NCI-H524 (cell line): ENCODE measurements at regions not wholly inside any gene's neighbourhood (a gene's known extent, or its start where the extent isn't known, plus 50 kb on each side); places are given as distances from the start of the nearest gene placed in this dataset.
"Not testable (repeated sequence)": the region's sequence is repeated elsewhere in the genome, so short reads cannot be mapped to it uniquely, and the experiment has no call there.

Experiments used
- DNase-seq, 2 experiments: peaks; one replicate each; lab custom pipeline; 2025; lab: John Stamatoyannopoulos, UW

DNA sequence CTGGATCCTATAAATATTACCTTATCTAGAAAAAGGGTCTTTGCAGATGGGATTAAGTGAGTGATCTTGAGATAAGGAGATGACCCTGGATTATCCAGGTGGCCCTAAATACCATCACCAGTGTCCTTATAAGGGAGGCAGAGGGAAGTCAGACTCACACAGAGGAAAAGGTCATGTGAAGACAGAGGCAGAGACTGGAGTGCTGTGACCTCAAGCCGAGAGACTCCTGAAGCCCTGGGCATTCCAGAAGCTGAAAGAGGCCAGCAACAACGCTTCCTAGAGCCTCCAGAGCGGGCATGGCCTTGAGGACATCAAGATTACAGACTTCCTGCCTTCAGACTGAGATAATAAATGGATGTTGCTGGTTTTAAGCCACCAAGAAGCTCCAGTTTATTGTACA is 118.8 kb downstream of the ATPSCKMT start:
- no peak for DNase-seq

DNA sequence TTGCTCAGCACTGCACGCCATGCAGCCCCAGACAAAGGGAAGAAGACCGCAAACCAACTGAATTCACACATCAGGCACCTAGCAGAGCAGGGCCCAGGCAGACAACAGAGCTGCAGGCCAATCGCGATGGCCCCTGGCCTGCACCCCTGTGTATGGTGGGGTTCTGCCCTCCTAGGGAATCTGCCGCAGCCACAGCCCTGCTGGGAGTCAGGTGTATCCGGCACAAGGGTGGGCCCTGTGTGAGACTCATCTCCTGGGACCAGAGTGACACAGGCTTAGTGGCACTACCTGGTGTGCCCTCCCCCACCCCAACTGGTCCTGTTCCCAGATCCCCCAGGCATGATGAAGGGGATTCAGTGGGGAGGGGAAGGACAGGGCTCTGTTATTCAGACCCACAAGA is 122.8 kb downstream of the ATPSCKMT start:
- DNase-seq: no peak

DNA sequence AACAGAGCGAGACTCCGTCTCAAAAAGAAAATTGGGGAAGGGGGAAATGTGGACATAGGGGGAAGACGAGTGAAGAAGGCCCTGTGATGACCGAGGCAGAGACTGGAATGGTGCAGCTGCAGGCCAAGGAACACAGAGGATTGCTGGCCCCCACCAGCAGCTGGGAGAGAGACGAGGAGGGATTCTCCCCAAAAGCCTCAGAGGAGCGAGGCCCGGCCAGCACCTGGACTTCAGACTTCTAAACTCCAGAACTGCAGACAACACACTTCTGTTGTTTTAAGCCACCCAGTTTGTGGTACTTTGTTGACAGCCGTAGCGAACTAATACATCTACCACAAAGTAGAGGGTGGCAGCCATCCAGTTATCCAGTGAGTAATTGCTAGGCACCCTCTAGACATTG is 124.6 kb downstream of the ATPSCKMT start:
- no peak for DNase-seq

DNA sequence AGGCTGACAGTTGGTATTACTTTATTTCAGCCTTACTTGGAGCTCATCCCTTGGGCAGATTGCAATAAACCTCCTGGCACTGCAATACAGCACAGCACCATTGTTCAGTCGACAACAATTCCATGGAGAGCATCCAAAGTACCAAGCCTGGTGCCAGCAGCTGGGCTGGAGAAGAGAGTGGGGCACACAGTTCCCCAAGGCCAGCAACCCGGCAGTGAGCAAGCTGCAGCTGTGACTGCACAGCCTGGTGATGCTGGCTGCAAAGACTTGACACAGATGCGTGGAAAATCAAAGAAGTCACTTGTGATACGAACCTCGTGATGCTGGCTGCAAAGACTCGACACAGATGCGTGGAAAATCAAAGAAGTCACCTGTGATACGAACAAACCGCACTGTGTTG is 125.4 kb downstream of the ATPSCKMT start:
- DNase-seq: no peak

DNA sequence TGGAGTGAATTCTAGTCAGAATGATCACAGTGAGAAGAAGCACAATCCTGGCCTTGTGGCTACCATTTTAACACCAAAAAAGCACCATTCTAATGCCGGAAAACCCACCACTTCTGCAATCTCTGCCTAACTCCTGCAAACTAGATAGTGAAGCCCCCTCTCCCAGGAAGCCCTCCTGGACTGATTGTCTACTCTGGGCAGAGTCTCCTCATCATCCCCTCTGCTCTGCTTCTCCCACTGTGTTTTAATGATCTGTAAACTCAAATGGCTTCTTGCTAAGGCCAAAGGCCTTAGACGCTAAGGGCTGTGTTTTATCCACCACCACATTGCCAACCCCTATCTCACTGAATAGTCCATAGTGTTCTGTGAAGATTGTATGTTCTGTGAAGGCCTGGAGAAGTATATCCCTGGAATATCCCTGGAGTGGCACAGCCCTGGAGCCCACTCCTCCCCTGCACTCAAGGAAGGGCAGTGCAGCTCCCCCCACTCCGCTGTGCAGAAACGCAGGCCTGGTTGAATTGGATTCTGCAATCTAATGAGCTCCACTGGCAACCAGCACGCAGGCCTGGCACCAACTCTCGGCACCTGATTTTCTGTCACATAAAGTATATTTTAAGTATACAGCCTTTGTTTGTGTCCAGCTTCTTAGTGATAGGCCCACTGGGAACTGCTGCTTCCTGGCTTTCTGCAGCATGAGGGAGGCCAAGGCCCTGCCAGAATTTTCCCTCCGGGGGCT is 126.3 kb downstream of the ATPSCKMT start:
- DNase-seq: no peak

DNA sequence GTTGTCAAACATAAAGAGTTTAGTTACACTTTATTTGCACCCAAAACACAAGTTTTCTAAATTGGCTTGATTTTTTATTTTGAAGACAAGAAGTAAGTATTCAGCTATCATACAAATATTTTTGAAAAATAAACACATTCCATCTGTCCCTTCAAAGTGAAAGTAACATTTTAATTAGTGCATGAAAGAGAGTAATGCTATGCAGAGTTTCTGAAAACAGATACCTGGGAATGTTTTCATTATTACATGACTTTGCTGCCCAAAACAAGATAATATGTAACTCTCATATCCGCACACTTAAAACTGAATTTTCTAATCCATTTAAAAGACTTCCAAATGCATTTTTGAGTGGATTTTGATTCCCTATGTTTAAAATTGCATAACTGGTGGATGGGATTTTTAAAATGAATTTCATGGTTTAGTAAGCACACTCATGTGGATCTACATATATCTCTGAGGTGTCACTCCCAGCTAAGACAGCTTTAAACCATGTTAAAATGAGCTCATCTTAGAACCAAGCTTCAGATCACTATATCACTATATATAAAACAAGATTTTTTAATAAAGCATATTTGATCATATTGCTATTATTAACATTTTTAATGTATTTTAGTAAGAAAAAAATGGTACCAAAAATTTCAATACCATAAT is 127.5 kb downstream of the ATPSCKMT start:
- no peak for DNase-seq

DNA sequence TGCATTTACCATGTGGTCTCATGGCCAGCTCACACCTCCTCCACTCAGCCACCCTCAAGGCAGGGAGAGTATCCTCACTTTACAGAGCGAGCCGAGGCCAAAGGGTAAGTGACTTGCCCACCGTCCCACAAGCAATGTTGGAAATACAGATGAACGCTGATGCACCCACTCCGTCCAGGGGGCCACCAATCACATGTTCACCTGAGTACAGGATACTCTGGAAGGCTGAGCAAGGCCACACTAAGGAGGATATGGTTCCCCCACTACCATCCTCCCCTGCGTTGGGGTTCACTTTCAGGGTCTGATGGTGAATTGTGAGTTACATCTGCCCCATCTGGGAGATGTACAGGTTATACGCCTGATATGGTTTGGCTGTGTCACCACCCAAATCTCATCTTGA is 128.8 kb downstream of the ATPSCKMT start:
- no peak for DNase-seq

DNA sequence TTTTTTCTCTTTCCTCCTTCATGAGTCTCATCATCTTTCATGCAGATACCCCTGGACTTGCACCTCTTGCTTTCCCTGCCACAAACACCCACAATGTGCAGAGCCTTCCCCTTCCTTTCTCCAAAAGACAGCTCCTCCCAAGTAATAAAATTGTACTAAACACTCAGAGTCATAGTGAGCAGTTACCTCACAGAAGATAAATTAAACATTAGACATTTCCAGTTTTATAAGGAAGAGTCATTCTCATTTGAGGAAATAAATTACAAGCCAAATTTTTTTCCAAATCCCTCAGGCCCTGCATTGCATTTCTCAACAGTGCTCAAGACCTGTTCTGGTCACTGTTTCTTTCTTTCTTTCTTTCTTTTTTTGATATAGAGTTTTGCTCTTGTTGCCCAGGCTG is 131.5 kb downstream of the ATPSCKMT start:
- no peak for DNase-seq

DNA sequence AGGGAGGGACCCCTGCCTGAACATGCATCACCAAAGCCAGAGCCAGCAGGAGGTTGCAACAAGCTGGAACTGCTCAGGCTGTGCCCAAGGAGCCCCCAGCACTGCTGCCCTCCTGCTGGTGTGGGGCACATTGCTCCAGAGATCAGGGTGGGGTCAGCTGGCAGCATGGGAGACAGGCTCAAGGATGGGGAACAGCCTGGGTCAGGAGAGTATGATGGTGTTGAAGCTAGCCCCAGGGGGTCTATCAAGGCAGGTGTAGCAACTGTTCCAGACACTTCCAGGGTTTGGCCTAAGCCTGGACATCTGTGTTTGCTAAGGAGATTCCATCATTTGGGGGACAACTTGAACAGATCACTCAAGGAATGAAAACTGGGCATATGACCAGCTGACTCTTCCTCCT is 133.1 kb downstream of the ATPSCKMT start:
- DNase-seq: no peak

DNA sequence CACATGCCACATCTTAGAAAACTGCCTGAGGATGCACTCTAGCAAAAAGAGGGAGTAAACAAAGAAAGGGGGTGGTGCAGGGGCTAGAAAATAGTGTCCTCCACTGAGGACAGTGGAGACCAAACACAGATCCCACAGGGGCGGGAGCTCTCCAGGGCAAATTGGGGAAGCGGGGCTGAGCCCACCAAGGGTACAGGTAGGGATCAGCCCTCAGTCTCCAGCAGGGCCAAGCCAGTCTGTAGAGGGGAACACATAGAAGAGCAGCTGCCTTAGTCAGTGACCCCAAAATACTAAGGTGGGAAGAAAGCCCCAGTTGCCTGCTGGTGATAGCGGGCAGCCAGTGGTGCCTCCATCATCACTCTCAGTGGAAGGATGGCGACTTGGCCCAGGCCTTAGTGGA is 134.0 kb downstream of the ATPSCKMT start:
- DNase-seq: no peak

DNA sequence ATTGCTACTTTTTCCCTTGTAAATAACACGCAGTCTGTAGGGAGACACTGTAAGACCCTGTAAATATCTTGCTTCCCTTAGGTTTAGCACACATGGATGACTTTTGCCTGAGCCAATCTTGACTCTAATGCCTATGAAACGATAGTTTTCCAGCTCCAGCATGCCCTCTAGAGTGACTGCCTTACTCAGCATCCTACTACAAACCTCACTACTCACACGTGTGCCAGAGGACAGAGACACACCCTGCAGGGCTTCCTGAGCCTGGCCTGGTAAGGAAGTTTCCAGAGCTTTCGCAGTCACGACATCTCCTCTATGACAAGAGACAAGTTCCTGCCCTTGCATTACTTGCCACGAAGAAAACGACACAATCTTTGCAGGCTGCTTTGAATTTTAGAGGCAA is 138.1 kb downstream of the ATPSCKMT start:
- DNase-seq: peak; percentile 77 to 79

DNA sequence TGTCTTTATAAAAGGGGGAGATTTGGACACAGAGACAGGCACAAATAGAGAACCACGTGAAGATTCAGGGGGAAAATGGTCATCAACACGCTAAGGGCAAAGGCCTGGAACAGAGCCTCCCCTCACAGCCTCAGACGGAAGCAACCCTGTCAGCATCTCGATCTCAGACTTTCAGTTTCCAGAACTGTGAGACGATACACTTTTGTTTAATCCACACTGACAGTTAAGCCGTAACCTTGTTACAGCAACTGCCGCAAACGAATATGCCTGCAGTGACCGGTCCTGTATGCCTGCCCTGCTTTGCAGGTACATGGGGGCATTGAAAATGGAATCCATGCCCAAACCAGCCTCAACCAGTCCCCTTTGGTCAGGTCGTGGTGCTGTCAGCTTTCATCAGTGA is 139.5 kb downstream of the ATPSCKMT start:
- no peak for DNase-seq

DNA sequence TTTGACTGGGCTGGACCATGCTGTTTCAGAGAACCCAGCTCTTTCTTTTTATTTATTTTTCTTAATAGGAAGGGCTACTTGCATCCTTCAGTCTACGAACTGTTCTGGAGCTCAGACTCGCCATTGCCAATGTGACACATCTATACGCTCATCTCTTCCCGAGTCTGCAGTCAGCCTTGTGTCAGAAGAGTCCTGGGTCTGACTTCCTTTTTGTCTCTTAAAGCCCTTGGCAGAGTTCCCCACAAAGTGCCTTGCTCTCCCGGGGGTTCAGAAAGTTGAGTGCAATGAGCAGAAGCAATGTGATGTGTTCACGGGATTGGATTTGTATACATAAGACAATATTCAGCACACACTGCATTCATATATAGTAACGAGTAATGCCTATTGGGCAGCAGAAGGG is 140.4 kb downstream of the ATPSCKMT start:
- DNase-seq: no peak

DNA sequence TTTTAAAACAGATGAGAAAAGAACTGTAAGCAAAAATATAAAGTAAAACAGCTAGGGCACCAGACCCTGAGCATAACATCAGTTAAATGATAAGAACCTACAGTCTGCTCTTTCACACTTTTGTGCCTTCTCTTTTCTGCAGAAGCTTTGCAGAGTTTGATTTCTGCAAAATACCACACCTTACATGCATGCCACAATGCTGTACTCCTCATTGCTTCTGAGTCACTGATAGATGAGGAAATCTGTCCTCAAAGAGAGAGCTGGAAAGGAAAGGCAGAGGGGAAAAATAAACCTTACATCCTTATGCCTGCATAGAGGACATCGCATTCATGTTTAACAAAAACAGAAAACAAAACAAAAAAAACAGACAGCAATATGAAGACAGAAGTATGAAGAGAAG is 142.9 kb downstream of the ATPSCKMT start:
- no peak for DNase-seq

DNA sequence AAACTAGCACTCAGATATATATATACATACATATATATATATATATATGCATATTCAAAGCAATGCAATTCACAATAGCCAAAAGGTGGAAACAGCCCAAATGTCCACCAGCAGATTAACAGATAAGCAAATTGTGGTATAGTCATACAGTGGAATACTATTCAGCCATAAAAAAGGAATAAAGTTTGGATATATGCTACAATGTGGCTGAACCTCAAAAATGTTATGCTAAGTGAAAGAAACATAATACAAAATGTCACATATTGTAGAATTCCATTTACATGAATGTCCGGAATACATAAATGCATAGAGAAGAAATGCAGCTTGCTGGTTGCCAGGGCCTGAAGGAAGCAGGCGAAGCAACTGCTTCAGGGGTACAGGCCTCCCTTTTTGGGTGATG is 143.4 kb downstream of the ATPSCKMT start:
- DNase-seq: no peak

DNA sequence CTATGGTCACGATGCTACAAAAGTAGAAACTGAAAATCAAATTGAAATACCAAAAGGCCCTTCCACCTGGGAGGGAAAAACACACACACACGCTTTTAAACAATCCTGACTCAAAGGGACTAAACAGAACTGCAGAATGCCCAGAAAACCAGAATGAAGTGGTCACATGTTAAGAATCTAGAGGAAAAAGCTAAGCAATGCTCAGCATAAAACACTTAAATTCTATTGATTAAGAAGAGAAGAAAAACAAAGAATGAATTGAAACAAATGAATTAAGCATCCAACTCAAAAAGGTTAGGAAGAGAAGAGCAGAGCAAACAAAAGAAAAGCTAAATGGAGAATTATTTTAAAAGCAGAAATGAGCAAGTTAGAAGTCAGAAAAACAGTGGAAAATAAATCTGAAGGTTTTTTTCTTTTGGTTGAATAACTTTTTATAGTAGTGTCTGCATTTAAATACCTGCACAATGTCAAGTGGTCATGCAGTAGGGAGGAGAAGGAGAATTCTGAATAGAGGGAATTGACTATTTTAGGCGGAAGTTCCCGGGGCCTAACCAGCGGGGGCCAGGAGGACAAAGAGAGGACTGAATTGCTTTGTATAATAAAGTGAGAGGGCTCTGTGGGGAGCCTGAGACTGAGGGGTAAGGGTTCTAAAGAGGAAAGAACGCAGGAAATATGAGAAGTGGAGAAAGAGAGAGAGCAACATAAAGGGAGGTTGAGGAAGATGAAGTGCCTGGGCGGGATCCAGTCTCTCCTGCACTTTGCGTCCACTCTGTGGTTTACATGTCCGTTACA is 146.8 kb downstream of the ATPSCKMT start:
- no peak for DNase-seq

DNA sequence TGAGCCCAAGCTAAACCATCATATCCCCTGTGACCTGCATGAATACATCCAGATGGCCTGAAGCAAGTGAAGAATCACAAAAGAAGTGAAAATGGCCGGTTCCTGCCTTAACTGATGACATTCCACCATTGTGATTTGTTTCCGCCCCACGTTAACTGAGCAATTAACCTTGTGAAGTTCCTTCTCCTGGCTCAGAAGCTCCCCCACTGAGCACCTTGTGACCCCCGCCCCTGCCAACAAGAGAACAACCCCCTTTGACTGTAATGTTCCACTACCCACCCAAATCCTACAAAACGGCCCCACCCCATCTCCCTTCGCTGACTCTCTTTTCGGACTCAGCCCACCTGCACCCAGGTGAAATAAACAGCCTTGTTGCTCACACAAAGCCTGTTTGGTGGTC is 147.5 kb downstream of the ATPSCKMT start:
- not testable (repeated sequence) for DNase-seq

DNA sequence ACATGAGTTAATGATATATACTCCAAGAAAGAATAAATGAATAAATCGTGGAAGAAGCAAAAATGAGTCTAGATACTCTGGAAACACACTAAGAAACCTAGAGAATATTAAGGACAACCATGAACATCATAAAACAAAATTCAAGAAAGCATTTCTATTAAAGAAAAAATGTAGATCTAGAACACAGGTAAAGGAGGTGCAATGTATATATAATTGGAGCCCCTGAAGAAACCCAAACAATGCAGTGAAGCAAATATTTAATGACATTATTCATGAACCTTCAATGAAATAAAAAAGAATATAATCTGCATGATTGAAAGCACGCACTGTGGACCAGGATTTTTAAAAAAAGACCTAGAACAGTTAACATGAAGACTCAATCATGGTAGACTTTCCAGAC is 150.1 kb downstream of the ATPSCKMT start:
- no peak for DNase-seq

DNA sequence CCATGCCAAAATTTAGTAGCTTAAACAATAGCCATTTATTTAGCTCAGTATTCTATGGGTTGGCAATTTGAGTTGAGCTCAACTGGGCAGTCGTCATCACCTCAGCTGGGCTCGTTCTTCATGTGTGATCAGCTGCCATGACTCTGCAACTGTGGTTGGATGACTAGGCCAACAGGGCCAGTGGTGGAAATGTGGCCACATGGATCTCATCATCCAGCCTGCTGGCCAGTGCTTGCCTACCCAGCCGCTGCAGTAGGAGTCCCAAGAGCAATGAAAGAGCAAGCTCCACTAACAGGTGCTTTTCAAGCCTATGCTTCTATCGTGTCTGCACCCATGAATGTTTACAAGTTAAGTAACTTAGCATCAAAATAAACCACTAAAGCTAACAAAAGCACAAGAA is 158.0 kb downstream of the ATPSCKMT start:
- no peak for DNase-seq

DNA sequence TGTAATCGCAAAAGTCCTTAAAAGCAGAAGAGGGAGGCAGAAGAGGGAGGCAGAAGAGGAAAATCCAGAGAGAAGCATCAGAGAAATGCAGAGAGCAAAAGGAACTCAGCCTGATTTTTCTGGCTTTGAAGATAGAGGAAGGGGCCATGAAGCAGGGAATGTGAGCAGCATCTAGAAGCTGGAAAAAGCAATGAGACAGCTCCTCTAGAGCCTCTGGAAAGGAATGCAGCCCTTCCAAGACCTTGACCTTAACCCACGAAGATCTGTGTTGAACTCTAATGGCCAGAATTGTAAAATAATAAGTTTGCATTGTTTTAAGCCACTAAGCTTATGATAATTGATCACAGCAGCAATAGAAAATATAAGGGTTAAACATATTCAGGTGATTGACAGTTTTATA is 159.6 kb downstream of the ATPSCKMT start:
- DNase-seq: no peak

DNA sequence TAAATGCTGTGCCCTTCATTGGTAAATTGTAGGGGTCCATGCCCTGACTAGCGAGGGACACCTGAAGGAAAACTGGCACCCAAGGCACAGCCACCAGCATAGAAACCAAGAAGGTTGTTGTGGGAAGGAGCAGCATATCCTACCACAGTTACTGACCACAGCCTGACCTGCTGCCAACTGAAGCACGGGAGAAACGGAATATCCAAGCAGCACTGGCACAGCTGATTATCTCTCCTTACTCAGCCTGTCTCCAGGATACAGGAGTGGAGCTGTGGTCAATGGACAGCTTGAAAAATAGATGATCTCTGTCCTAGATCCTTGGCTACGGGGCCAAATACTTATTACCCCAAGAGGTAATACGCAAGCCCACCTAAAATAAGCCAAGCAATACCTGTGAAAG is 164.5 kb downstream of the ATPSCKMT start:
- DNase-seq: no peak

DNA sequence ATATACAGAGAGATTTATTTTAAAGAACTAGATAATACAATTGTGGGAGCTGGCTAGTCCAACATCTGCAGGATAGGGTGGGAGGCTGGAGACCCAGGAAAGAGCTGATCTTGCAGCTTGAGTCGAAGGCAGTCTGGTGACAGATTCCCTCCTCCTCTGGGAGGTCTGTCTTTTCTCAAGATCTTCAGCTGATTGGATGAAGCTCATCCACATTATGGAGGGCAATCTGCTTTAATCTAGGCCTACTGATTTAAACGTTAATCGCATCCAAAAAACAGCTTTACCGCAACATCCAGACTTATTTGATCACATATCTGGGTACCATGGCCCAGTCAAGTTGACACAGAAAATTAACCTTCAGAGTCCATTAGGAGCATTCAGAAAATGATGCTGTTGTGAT is 168.1 kb downstream of the ATPSCKMT start:
- no peak for DNase-seq
